Neural cell (in vitro differentiated cells): ENCODE measurements at regions not wholly inside any gene's neighbourhood (a gene's known extent, or its start where the extent isn't known, plus 50 kb on each side); places are given as distances from the start of the nearest gene placed in this dataset.

ENCODE experiments used
- H2AFZ ChIP-seq: fragments of 200-600, 300-800 bp; sonication (generic), shearing (Covaris generic); 2 replicates; pipeline ENCODE4 v1.6.0; 2014; ENCODE audit warnings: low read depth, mild to moderate bottlenecking, antibody characterized with exemption, low read length, moderate library complexity
- H3F3A ChIP-seq: fragments of 200-600 bp; shearing (Covaris generic); 2 replicates; pipeline ENCODE4 v1.6.1; 2016; ENCODE audit warnings: mild to moderate bottlenecking, moderate library complexity, mixed read lengths, antibody characterized with exemption, low read length; ENCODE audit not compliant: insufficient read depth, poor library complexity, severe bottlenecking
- H3K27ac ChIP-seq: fragments of 200-600, 300-800 bp; sonication (generic), shearing (Covaris generic); 2 replicates; pipeline ENCODE4 v1.5.1; 2014; ENCODE audit warnings: mild to moderate bottlenecking, low read length, moderate library complexity
- H3K27me3 ChIP-seq: fragments of 300-800, 200-600 bp; sonication (generic), shearing (Covaris generic); 2 replicates; pipeline ENCODE4 v1.6.0; 2014; ENCODE audit warnings: mild to moderate bottlenecking, low read depth, low read length, moderate library complexity; ENCODE audit not compliant: insufficient read depth
- H3K36me3 ChIP-seq: fragments of 300-800, 200-600 bp; sonication (generic), shearing (Covaris generic); 2 replicates; pipeline ENCODE4 v1.5.1; 2014; ENCODE audit warnings: mild to moderate bottlenecking, antibody characterized with exemption, low read length, moderate library complexity; ENCODE audit not compliant: insufficient read depth
- H3K4me2 ChIP-seq: fragments of 300-800, 200-600 bp; sonication (generic), shearing (Covaris generic); 2 replicates; pipeline ENCODE4 v1.6.0; 2014; ENCODE audit warnings: mild to moderate bottlenecking, low read length
- H3K4me3 ChIP-seq: fragments of 300-800, 200-600 bp; sonication (generic), shearing (Covaris generic); 2 replicates; pipeline ENCODE4 v1.5.1; 2014; ENCODE audit warnings: mild to moderate bottlenecking, low read length, moderate library complexity
- H3K79me2 ChIP-seq: fragments of 200-600 bp; shearing (Covaris generic); replicated peaks from 2 replicates; pipeline ENCODE4 v1.6.0; 2014; ENCODE audit warnings: mild to moderate bottlenecking, low read length, moderate library complexity; ENCODE audit not compliant: insufficient read depth
- H3K9ac ChIP-seq: fragments of 300-800, 200-600 bp; sonication (generic), shearing (Covaris generic); 2 replicates; pipeline ENCODE4 v1.6.1; 2016; ENCODE audit warnings: mild to moderate bottlenecking, low read length, mixed read lengths
- H3K9me2 ChIP-seq: fragments of 200-600 bp; shearing (Covaris generic); 2 replicates; pipeline ENCODE4 v1.6.1; 2016; ENCODE audit warnings: mild to moderate bottlenecking, low read length, mixed read lengths; ENCODE audit not compliant: insufficient read depth
- H3K9me3 ChIP-seq: fragments of 200-600, 300-800 bp; sonication (generic), shearing (Covaris generic); 2 replicates; pipeline ENCODE4 v1.6.1; 2016; ENCODE audit warnings: mild to moderate bottlenecking, mixed run types, low read length, moderate library complexity, mixed read lengths
- H4K20me1 ChIP-seq: fragments of 200-600 bp; shearing (Covaris generic); 2 replicates; pipeline ENCODE4 v1.6.1; 2016; ENCODE audit warnings: mild to moderate bottlenecking, mixed run types; ENCODE audit not compliant: insufficient read depth
- CTCF ChIP-seq: fragments of 450-650 bp; IDR thresholded peaks from 2 replicates; pipeline ENCODE4 v1.5.1; 2014; ENCODE audit warnings: antibody characterized with exemption, mild to moderate bottlenecking, moderate library complexity; ENCODE audit not compliant: poor library complexity, severe bottlenecking
- EP300 ChIP-seq: fragments of 450-650 bp; conservative IDR thresholded peaks from 2 replicates; pipeline ENCODE4 v1.6.1; 2014; ENCODE audit warnings: antibody characterized with exemption, mild to moderate bottlenecking, moderate library complexity; ENCODE audit not compliant: poor library complexity, severe bottlenecking
- EZH2 ChIP-seq: fragments of 200-600, 300-800 bp; shearing (Covaris generic), sonication (generic); IDR thresholded peaks from 2 replicates; pipeline ENCODE4 v1.6.1; 2014; ENCODE audit warnings: antibody characterized with exemption, low read length, borderline replicate concordance, mild to moderate bottlenecking; ENCODE audit not compliant: insufficient read depth, poor library complexity, severe bottlenecking
- MXI1 ChIP-seq: fragments of 450-650 bp; conservative IDR thresholded peaks from 2 replicates; pipeline ENCODE4 v1.6.1; 2014; ENCODE audit warnings: antibody characterized with exemption, mild to moderate bottlenecking; ENCODE audit not compliant: poor library complexity, severe bottlenecking
- POLR2AphosphoS5 ChIP-seq: IDR thresholded peaks from 2 replicates; pipeline ENCODE4 v1.6.1; 2012
- RAD21 ChIP-seq: fragments of 450-650 bp; conservative IDR thresholded peaks from 2 replicates; pipeline ENCODE4 v1.6.1; 2014; ENCODE audit warnings: antibody characterized with exemption, mild to moderate bottlenecking, moderate library complexity
- REST ChIP-seq: IDR thresholded peaks from 2 replicates; pipeline ENCODE4 v1.6.1; 2012; ENCODE audit warnings: borderline replicate concordance
- SMC3 ChIP-seq: fragments of 450-650 bp; conservative IDR thresholded peaks from 2 replicates; pipeline ENCODE4 v1.6.1; 2014; ENCODE audit warnings: antibody characterized with exemption, mild to moderate bottlenecking, moderate library complexity; ENCODE audit not compliant: poor library complexity
- TAF1 ChIP-seq: IDR thresholded peaks from 2 replicates; pipeline ENCODE4 v1.6.1; 2012; ENCODE audit warnings: low read depth

GRCh38 chr2:153394686-153395085 lies 83.9 kb downstream of the RPRM start:
- H3K4me2 ChIP-seq = no peak overlapping the region
- no peaks in the 10 kb centered on the region for H3K9me3 ChIP-seq
- no peak overlapping the region for H2AFZ ChIP-seq
- no peaks in the 10 kb centered on the region for H3K27me3 ChIP-seq
- H3F3A ChIP-seq = no peaks in the 10 kb centered on the region
- no peak overlapping the region for H3K4me3 ChIP-seq
- H3K79me2 ChIP-seq = no peaks in the 10 kb centered on the region
- H3K9ac ChIP-seq = no peak overlapping the region
- H3K27ac ChIP-seq = no peak overlapping the region
- H3K9me2 ChIP-seq = no peaks in the 10 kb centered on the region
- TF ChIP-seq EZH2 = no peak
- TF ChIP-seq SMC3 = no peak
- TF ChIP-seq REST = no peak
- no peak for TF ChIP-seq RAD21
- TF ChIP-seq MXI1 = no peak
- no peaks in the 10 kb centered on the region for H4K20me1 ChIP-seq
- no peaks in the 10 kb centered on the region for H3K36me3 ChIP-seq

- Histone ChIP-seq H3F3A (no peaks in the 10 kb centered on the region), H3K4me3 (no peak overlapping the region), H4K20me1 (no peaks in the 10 kb centered on the region), H2AFZ (no peak overlapping the region), H3K9me2 (no peaks in the 10 kb centered on the region), H3K9ac (no peak overlapping the region), H3K27me3 (no peaks in the 10 kb centered on the region), H3K36me3 (no peaks in the 10 kb centered on the region), H3K9me3 (no peaks in the 10 kb centered on the region), H3K79me2 (no peaks in the 10 kb centered on the region), H3K4me2 (no peak overlapping the region), H3K27ac (no peak overlapping the region)
- no peak for TF ChIP-seq RAD21
- TF ChIP-seq SMC3 = no peak
- no peak for TF ChIP-seq EP300
- TF ChIP-seq MXI1 = no peak
- no peak for TF ChIP-seq EZH2
- no peak for TF ChIP-seq TAF1
- TF ChIP-seq REST = no peak
- TF ChIP-seq POLR2AphosphoS5 = no peak
- TF ChIP-seq CTCF = no peak
These were observed 84.3 kb downstream of the RPRM start for GRCh38 chr2:153394247-153394646.
